Memory B cell (primary cell): ENCODE measurements at regions not wholly inside any gene's neighbourhood (a gene's known extent, or its start where the extent isn't known, plus 50 kb on each side); places are given as distances from the start of the nearest gene placed in this dataset.

Experiments used
- ATAC-seq: fragments of 150-1000 bp; cut with Tn5 transposase; 2 replicates; pipeline ENCODE4 v1.10.0; 2021; ENCODE audit warnings: low read depth, mild to moderate bottlenecking, moderate library complexity
- DNase-seq, 2 donors: peaks; one replicate each; pipeline ENCODE4 v3.0.0; 2022; ENCODE audit warnings: low spot score in 2 of 2
- H3K27ac Mint-ChIP-seq: one replicate; pipeline ENCODE4 v1.8.0; 2022; ENCODE audit warnings: mild to moderate bottlenecking, moderate library complexity, mixed read lengths
- H3K27me3 Mint-ChIP-seq: one replicate; pipeline ENCODE4 v1.8.0; 2022; ENCODE audit warnings: mixed read lengths
- H3K36me3 Mint-ChIP-seq: one replicate; pipeline ENCODE4 v1.8.0; 2022; ENCODE audit warnings: mild to moderate bottlenecking, mixed read lengths
- H3K4me1 Mint-ChIP-seq: one replicate; pipeline ENCODE4 v1.8.0; 2022; ENCODE audit warnings: mixed read lengths
- H3K4me3 Mint-ChIP-seq: one replicate; pipeline ENCODE4 v1.8.0; 2022; ENCODE audit warnings: mild to moderate bottlenecking, moderate library complexity, mixed read lengths
- H3K9me3 Mint-ChIP-seq: one replicate; pipeline ENCODE4 v1.8.0; 2022; ENCODE audit warnings: mixed read lengths

GRCh38 chr6:41404182-41404845 is 68.9 kb downstream of the NCR2 start:
- no peaks in the 10 kb centered on the region for H3K4me1 Mint-ChIP-seq
- peaks cover 3% of the 10 kb centered on the region for H3K36me3 Mint-ChIP-seq
- DNase-seq (no peak), ATAC-seq (no peak)
- H3K27ac Mint-ChIP-seq = no peak overlapping the region
- H3K9me3 Mint-ChIP-seq = peaks cover 3% of the 10 kb centered on the region
- H3K4me3 Mint-ChIP-seq = no peak overlapping the region
- peaks cover 17% of the 10 kb centered on the region for H3K27me3 Mint-ChIP-seq

- Mint-ChIP-seq H3K27me3 (peaks cover 12% of the 10 kb centered on the region), H3K4me1 (no peaks in the 10 kb centered on the region), H3K36me3 (peaks cover 3% of the 10 kb centered on the region), H3K4me3 (no peak overlapping the region), H3K9me3 (peaks cover 3% of the 10 kb centered on the region), H3K27ac (no peak overlapping the region)
- DNase-seq = no peak
- ATAC-seq = no peak
Measured at GRCh38 chr6:41405941-41406727, 70.7 kb downstream of the NCR2 start.

GRCh38 chr6:41406728-41407489 is 71.5 kb downstream of the NCR2 start:
- no peak overlapping the region for H3K4me3 Mint-ChIP-seq
- DNase-seq (no peak), ATAC-seq (no peak)
- no peak overlapping the region for H3K27ac Mint-ChIP-seq
- H3K27me3 Mint-ChIP-seq = peaks cover 9% of the 10 kb centered on the region
- no peaks in the 10 kb centered on the region for H3K36me3 Mint-ChIP-seq
- no peaks in the 10 kb centered on the region for H3K4me1 Mint-ChIP-seq
- H3K9me3 Mint-ChIP-seq = no peaks in the 10 kb centered on the region

DNA sequence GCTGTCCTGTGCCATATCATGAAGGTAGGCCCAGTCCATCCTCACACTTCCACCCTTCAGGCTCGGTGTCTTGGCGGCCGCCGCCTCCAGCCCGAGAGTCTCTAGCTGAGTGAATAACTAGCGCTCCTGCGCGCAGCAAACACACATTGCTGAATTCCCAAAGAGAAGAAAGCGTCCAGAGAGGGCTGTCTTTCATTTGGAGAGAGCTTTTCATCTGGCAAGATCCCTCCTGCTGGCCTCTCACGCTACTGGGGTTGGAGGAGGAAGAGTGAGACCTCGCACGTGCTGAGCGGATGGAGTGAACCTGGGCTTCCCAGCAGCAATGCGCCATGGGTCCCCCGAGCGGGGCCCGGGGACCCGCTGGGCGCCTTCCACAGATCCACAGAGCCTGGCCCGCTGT is 73.2 kb downstream of the NCR2 start:
- ATAC-seq = no peak
- Mint-ChIP-seq H3K4me1 (no peaks in the 10 kb centered on the region), H3K27ac (no peak overlapping the region), H3K9me3 (no peaks in the 10 kb centered on the region), H3K27me3 (peaks cover 12% of the 10 kb centered on the region), H3K4me3 (no peak overlapping the region), H3K36me3 (no peaks in the 10 kb centered on the region)
- no peak for DNase-seq

- H3K27me3 Mint-ChIP-seq = peaks cover 12% of the 10 kb centered on the region
- H3K4me1 Mint-ChIP-seq = no peaks in the 10 kb centered on the region
- H3K27ac Mint-ChIP-seq = no peak overlapping the region
- H3K36me3 Mint-ChIP-seq = no peaks in the 10 kb centered on the region
- no peak overlapping the region for H3K4me3 Mint-ChIP-seq
- ATAC-seq (no peak), DNase-seq (no peak)
- H3K9me3 Mint-ChIP-seq = no peaks in the 10 kb centered on the region
Measured at GRCh38 chr6:41408982-41409381, 73.6 kb downstream of the NCR2 start.

- DNase-seq (no peak), ATAC-seq (no peak)
- H3K4me3 Mint-ChIP-seq = no peak overlapping the region
- H3K36me3 Mint-ChIP-seq = no peaks in the 10 kb centered on the region
- no peak overlapping the region for H3K27ac Mint-ChIP-seq
- H3K9me3 Mint-ChIP-seq = no peaks in the 10 kb centered on the region
- no peaks in the 10 kb centered on the region for H3K4me1 Mint-ChIP-seq
- peaks cover 10% of the 10 kb centered on the region for H3K27me3 Mint-ChIP-seq
Measured at GRCh38 chr6:41409489-41409888, 74.1 kb downstream of the NCR2 start.

DNA sequence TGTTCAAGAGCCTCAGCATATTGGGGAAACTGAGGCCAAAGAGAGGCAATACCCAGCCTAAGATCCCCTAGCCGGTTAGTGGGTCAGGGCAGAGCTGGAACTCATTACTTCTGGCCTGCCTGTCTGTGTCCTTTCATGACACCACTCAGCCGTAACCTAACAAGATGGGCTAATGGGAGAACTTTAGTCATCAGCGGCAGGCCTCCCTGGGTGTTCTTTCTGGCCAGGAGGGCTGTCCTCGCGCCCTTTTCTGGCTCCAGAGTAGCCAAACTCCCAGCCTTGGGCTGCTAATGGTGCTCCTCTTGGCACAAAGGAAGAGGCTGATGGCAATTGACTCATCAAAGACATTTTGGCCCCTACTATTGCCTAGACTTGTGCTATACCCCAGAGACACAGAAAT is 76.6 kb downstream of the NCR2 start:
- Mint-ChIP-seq H3K9me3 (no peaks in the 10 kb centered on the region), H3K36me3 (no peaks in the 10 kb centered on the region), H3K4me1 (no peaks in the 10 kb centered on the region), H3K27ac (no peak overlapping the region), H3K4me3 (no peak overlapping the region), H3K27me3 (peaks cover 20% of the 10 kb centered on the region)
- ATAC-seq (no peak), DNase-seq (no peak)

DNA sequence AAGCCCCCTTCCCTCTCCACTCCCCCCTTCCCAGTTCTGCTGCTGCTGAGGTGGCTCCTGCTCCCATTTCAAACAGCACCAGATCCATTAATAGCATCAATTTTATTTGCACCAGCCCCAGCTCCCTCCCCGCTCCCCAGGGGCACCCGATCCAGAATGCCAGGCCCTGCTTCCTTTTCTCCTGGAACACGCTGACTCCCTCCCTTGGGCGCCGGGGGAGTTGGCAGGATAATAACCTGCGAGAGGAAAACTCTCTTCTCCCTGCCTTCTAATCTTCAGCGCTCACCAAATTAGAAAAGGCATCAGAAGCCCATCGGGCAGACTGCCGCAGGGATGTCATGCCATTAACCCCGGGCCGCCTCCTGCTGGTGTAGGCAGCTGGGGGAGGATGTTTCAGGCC is 77.8 kb downstream of the NCR2 start:
- DNase-seq (no peak), ATAC-seq (no peak)
- Mint-ChIP-seq H3K4me3 (no peak overlapping the region), H3K4me1 (no peaks in the 10 kb centered on the region), H3K9me3 (no peaks in the 10 kb centered on the region), H3K27me3 (peaks cover 28% of the 10 kb centered on the region), H3K27ac (no peak overlapping the region), H3K36me3 (no peaks in the 10 kb centered on the region)

DNA sequence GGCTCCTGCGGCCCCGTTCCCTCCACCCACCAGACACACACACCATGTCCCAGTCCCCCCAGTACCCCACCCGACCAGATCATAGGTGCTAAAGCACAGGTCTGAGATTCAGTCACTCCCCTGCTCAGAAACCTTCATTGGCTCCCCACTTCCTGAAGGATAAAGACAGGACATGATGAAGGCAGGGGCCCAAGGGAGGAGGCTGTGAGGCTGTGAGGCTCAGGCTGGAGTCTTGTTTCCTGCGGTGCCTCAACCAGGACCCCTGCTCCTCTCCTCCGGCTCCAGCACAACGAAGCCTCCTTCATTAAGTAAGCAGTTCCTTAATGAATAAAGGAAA is 81.1 kb downstream of the NCR2 start:
- H3K27me3 Mint-ChIP-seq = peaks cover 34% of the 10 kb centered on the region
- H3K27ac Mint-ChIP-seq = no peak overlapping the region
- ATAC-seq (no peak), DNase-seq (no peak)
- H3K4me1 Mint-ChIP-seq = no peaks in the 10 kb centered on the region
- H3K36me3 Mint-ChIP-seq = no peaks in the 10 kb centered on the region
- H3K4me3 Mint-ChIP-seq = no peak overlapping the region
- no peaks in the 10 kb centered on the region for H3K9me3 Mint-ChIP-seq

GRCh38 chr6:41418741-41419140 is 83.3 kb downstream of the NCR2 start:
- no peak for ATAC-seq
- Mint-ChIP-seq H3K9me3 (no peaks in the 10 kb centered on the region), H3K27me3 (peaks cover 29% of the 10 kb centered on the region)

GRCh38 chr6:41419385-41419784 is 84.0 kb downstream of the NCR2 start:
- ATAC-seq (no peak), DNase-seq (no peak)
- no peaks in the 10 kb centered on the region for H3K4me1 Mint-ChIP-seq
- no peak overlapping the region for H3K4me3 Mint-ChIP-seq
- peaks cover 29% of the 10 kb centered on the region for H3K27me3 Mint-ChIP-seq
- no peak overlapping the region for H3K27ac Mint-ChIP-seq
- no peaks in the 10 kb centered on the region for H3K9me3 Mint-ChIP-seq
- H3K36me3 Mint-ChIP-seq = no peaks in the 10 kb centered on the region

More at GRCh38 chr6:41418741-41419140, 83.3 kb downstream of the NCR2 start:
- Mint-ChIP-seq H3K27ac (no peak overlapping the region), H3K36me3 (no peaks in the 10 kb centered on the region), H3K4me3 (no peak overlapping the region), H3K4me1 (no peaks in the 10 kb centered on the region)
- no peak for DNase-seq

DNA sequence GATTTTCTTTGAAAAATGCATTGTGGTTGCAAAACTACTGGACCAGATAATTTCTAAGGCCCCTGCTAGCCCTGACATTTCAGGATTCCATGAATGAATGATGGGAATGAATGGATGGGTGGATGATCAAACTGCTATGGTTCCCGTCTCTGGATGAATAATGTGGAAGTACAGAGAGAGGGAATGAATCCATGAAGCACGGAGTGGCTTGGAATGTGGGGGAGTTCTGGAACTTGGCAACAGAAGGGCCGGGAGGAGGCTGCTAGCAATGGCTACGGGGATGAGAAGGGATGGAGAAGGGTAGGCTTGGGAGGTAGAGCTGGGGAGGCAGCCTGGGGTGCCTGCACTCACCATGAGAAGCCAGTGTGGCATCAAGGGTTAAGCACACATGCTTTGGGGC is 84.8 kb downstream of the NCR2 start:
- Mint-ChIP-seq H3K9me3 (no peaks in the 10 kb centered on the region), H3K27me3 (peaks cover 26% of the 10 kb centered on the region)

GRCh38 chr6:41422161-41422560 is 86.8 kb downstream of the NCR2 start:
- no peaks in the 10 kb centered on the region for H3K36me3 Mint-ChIP-seq
- ATAC-seq = no peak
- H3K4me1 Mint-ChIP-seq = no peaks in the 10 kb centered on the region
- H3K9me3 Mint-ChIP-seq = no peaks in the 10 kb centered on the region
- H3K27ac Mint-ChIP-seq = no peak overlapping the region
- DNase-seq = no peak
- H3K27me3 Mint-ChIP-seq = peaks cover 14% of the 10 kb centered on the region
- H3K4me3 Mint-ChIP-seq = no peak overlapping the region

More for the DNA sequence above, 84.8 kb downstream of the NCR2 start:
- Mint-ChIP-seq H3K27ac (no peak overlapping the region), H3K4me3 (no peak overlapping the region), H3K4me1 (no peaks in the 10 kb centered on the region), H3K36me3 (no peaks in the 10 kb centered on the region)
- ATAC-seq = no peak
- DNase-seq = no peak

DNA sequence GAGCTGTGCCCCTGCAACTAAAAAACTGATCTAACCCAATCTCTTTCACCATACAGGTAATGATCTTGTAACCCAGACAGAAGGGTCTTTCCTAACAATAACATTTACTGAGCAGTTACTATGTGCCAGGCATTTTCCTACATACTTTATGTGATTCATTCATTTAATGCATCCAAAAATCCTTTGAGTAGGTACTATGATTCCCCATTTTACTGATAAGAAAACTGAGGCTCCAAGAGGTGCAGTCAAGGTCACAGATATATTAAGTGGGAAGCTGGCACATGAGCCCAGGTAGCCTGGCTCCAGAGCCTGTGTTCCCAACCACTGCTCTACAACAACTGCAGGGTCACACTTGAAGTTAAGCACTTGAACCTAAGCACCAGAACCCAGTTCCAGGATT is 87.6 kb downstream of the NCR2 start:
- Mint-ChIP-seq H3K27ac (no peak overlapping the region), H3K9me3 (no peaks in the 10 kb centered on the region), H3K4me1 (no peaks in the 10 kb centered on the region), H3K4me3 (no peak overlapping the region), H3K27me3 (peaks cover 9% of the 10 kb centered on the region), H3K36me3 (no peaks in the 10 kb centered on the region)
- DNase-seq (no peak), ATAC-seq (no peak)
